ENCODE measurements at regions not wholly inside any gene's neighbourhood (a gene's known extent, or its start where the extent isn't known, plus 50 kb on each side); places are given as distances from the start of the nearest gene placed in this dataset.

GRCh38 chr6:118709859-118710350, 58.5 kb upstream of the CEP85L start (continued):
- TF ChIP-seq, protein P1, sequence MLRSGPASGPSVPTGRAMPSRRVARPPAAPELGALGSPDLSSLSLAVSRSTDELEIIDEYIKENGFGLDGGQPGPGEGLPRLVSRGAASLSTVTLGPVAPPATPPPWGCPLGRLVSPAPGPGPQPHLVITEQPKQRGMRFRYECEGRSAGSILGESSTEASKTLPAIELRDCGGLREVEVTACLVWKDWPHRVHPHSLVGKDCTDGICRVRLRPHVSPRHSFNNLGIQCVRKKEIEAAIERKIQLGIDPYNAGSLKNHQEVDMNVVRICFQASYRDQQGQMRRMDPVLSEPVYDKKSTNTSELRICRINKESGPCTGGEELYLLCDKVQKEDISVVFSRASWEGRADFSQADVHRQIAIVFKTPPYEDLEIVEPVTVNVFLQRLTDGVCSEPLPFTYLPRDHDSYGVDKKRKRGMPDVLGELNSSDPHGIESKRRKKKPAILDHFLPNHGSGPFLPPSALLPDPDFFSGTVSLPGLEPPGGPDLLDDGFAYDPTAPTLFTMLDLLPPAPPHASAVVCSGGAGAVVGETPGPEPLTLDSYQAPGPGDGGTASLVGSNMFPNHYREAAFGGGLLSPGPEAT (IDR thresholded peaks at IDR 0.05; ENCODE audit: low read depth), result no peak

DNA sequence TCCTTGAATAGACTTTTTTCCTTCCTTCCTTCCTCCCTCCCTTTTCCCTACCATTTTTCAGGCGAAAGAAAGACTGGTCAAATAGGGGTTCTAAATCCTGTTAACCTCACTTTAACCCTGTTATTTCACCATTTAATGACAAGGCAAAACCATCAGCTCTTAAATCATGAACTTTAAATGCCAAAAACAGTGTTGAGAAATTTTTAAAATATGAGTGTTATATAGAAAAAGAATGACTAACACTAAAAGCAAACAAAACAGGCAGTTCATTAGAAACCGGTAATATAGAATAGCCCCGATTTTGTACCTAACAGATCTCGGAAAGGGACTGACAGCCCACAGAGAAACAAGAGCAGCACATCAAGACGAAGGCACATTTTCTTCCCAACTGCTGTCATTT, 57.4 kb upstream of the CEP85L start:
- Histone ChIP-seq H4K20me1 (ENCODE audit: control insufficient read depth, insufficient read depth) (no peaks in the 10 kb centered on the region), H3K4me2 (ENCODE audit: control insufficient read depth, insufficient read depth) (peak overlapping the region; percentile 93), H3K4me3 (peak overlapping the region; percentile 81), H2AFZ (ENCODE audit: control insufficient read depth, low read depth, low read length) (peak overlapping the region; percentile 93), H3K27ac (ENCODE audit: control insufficient read depth, insufficient read depth) (peak overlapping the region; percentile 84), H3K4me1 (ENCODE audit: control insufficient read depth, insufficient read depth, low read length) (peaks cover 44% of the 10 kb centered on the region), H3K36me3 (ENCODE audit: control insufficient read depth in 2 of 2, insufficient read depth in 2 of 2, low read length in 1 of 2) (no peaks in the 10 kb centered on the region), H3K9ac (ENCODE audit: control insufficient read depth, insufficient read depth, low read length) (peak overlapping the region; percentile 83), H3K9me3 (replicated peaks; ENCODE audit: control insufficient read depth, insufficient read depth, low read length) (no peaks in the 10 kb centered on the region), H3K79me2 (ENCODE audit: control insufficient read depth, insufficient read depth, low read length) (peaks cover 31% of the 10 kb centered on the region), H3K27me3 (replicated peaks in 1 of 2; ENCODE audit: control insufficient read depth in 2 of 2, insufficient read depth in 2 of 2, low read length in 1 of 2) (no peaks in the 10 kb centered on the region)
- ChIA-PET SMC1A (ENCODE audit: uncharacterized antibody, unreplicated experiment) (interaction anchor here (0.7 to 2.2 kb wide), 9 partner anchors 12 to 188 kb away, joined by 3 to 13 read pairs (median 3); no protein-coding TSS in a partner anchor), POLR2A (interaction anchor here (0.6 to 1.9 kb wide), 8 partner anchors 16 to 741 kb away, joined by 3 to 5 read pairs (median 4); partner anchors contain the start of gene CEP85L), RAD21 (ENCODE audit: unreplicated experiment) (interaction anchor here (0.6 to 1.6 kb wide), 7 partner anchors 20 to 143 kb away, joined by 3 to 13 read pairs (median 4); partner anchors contain the start of gene CEP85L), CTCF (interaction anchor here (0.7 to 5.8 kb wide), 2 partner anchors 143 to 186 kb away, joined by 3 to 30 read pairs; no protein-coding TSS in a partner anchor)
- no peak for FAIRE-seq
- BruUV-seq (replicated peaks), result no TSS peak
- TF ChIP-seq PKNOX1 (IDR thresholded peaks at IDR 0.05) (no peak), POLR2AphosphoS2 (IDR thresholded peaks at IDR 0.05; ENCODE audit: low read depth, low read length) (no peak), NR2C1 (IDR thresholded peaks at IDR 0.05) (no peak), ZNF217 (IDR thresholded peaks at IDR 0.05) (no peak), JUNB (IDR thresholded peaks at IDR 0.05) (no peak), STAT1 (conservative IDR thresholded peaks at IDR 0.05) (no peak), CREB1 (IDR thresholded peaks at IDR 0.05; ENCODE audit: low read depth) (no peak), ASH2L (IDR thresholded peaks at IDR 0.05; ENCODE audit: borderline replicate concordance, low read depth) (no peak)
- TF ChIP-seq, protein P2, sequence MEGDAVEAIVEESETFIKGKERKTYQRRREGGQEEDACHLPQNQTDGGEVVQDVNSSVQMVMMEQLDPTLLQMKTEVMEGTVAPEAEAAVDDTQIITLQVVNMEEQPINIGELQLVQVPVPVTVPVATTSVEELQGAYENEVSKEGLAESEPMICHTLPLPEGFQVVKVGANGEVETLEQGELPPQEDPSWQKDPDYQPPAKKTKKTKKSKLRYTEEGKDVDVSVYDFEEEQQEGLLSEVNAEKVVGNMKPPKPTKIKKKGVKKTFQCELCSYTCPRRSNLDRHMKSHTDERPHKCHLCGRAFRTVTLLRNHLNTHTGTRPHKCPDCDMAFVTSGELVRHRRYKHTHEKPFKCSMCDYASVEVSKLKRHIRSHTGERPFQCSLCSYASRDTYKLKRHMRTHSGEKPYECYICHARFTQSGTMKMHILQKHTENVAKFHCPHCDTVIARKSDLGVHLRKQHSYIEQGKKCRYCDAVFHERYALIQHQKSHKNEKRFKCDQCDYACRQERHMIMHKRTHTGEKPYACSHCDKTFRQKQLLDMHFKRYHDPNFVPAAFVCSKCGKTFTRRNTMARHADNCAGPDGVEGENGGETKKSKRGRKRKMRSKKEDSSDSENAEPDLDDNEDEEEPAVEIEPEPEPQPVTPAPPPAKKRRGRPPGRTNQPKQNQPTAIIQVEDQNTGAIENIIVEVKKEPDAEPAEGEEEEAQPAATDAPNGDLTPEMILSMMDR (IDR thresholded peaks at IDR 0.05 in 2 of 3, conservative IDR thresholded peaks at IDR 0.05 in 1 of 3; ENCODE audit: control insufficient read depth in 2 of 3, extremely low read depth in 1 of 3, insufficient read depth in 1 of 3, low read depth in 3 of 3, low read length in 3 of 3), result no peak
- ATAC-seq, result peak; percentile 7
- no peak for DNase-seq (ENCODE audit: low read depth, low spot score)
- intact Hi-C loops (cut with micrococcal nuclease; ENCODE audit: unreplicated experiment), result loop anchor here (2.0 to 5.0 kb wide), 2 partner anchors 58 to 69 kb away; partner anchors contain the start of gene CEP85L
- WGBS (ENCODE audit: insufficient coverage, insufficient replicate concordance, low lambda C conversion rate, missing lambda C conversion rate), result 3% methylated on average over 5 of the region's 5 CpGs
- in situ Hi-C loops (cut with MboI), result no loop called here

Data from GM12878 (cell line).